ENCODE measurements at regions not wholly inside any gene's neighbourhood (a gene's known extent, or its start where the extent isn't known, plus 50 kb on each side); places are given as distances from the start of the nearest gene placed in this dataset.

DNA sequence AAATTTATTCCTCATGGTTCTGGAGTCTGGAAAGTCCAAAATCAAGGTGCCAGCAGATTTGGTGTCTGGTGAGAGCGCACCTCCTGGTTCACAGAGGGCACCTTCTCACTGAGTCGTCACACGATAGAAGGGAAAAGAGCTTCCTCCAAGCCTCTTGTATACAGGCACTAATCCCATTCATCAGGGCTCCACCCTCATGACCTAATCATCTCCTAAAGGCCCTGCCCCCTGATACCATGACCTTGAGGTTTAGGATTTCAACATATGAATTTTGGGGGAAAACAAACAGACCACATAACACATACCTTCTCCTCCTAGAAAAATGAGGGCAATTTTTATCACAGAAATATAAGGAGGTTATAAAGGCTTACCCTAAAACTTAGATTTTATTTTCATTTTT lies 88.0 kb upstream of the NFIA start:
- no peak overlapping the region for H3K4me3 ChIP-seq (ENCODE audit: low read depth, low read length)
- DNase-seq (ENCODE audit: low read depth) = no peak
- TF ChIP-seq, protein P1, sequence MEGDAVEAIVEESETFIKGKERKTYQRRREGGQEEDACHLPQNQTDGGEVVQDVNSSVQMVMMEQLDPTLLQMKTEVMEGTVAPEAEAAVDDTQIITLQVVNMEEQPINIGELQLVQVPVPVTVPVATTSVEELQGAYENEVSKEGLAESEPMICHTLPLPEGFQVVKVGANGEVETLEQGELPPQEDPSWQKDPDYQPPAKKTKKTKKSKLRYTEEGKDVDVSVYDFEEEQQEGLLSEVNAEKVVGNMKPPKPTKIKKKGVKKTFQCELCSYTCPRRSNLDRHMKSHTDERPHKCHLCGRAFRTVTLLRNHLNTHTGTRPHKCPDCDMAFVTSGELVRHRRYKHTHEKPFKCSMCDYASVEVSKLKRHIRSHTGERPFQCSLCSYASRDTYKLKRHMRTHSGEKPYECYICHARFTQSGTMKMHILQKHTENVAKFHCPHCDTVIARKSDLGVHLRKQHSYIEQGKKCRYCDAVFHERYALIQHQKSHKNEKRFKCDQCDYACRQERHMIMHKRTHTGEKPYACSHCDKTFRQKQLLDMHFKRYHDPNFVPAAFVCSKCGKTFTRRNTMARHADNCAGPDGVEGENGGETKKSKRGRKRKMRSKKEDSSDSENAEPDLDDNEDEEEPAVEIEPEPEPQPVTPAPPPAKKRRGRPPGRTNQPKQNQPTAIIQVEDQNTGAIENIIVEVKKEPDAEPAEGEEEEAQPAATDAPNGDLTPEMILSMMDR (IDR thresholded peaks at IDR 0.05; ENCODE audit: insufficient read depth, low read depth, low read length, missing control alignments) = no peak

DNA sequence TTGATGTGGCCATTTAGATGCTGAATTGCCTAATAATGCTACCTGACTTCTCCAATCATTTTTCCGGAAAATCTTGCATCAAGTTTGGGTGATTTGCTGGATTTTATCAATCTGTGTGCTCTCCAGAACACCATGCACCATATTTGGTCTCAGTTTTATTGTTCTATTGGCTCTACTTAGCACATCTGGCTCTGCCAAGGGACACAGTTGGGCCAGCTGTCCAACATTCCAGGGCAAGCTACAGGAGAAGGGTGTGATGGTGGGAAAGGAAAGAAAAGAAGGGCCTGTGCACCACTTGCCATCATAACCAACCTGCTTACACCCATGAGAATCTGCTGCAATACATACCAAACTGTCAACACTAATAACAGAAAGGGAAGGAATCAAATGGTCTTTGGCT lies 90.2 kb upstream of the NFIA start:
- H3K4me3 ChIP-seq (ENCODE audit: low read depth, low read length) = no peak overlapping the region
- TF ChIP-seq, protein P1 (IDR thresholded peaks at IDR 0.05; ENCODE audit: insufficient read depth, low read depth, low read length, missing control alignments) = no peak
- DNase-seq (ENCODE audit: low read depth) = no peak

DNA sequence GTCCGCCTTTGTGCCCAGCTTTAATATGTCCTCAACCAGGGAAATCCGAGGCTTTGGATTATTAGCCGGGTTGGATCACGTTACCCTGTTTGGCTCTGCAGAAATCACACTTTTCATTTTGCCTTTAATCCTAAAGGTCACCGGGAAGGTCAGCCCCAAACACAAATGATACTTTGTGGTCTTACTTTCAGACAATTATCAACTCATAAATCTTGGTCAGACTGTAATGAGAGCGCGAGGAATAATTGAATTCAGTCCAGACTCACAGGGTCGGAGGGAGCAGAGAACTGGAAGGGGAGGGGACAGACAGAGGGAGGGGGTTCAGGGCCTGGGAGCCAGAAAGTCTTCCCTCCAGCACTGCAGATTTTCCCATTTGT lies 91.7 kb upstream of the NFIA start:
- DNase-seq (ENCODE audit: low read depth) = no peak
- H3K4me3 ChIP-seq (ENCODE audit: low read depth, low read length) = no peak overlapping the region
- TF ChIP-seq, protein P1 (IDR thresholded peaks at IDR 0.05; ENCODE audit: insufficient read depth, low read depth, low read length, missing control alignments) = no peak

DNA sequence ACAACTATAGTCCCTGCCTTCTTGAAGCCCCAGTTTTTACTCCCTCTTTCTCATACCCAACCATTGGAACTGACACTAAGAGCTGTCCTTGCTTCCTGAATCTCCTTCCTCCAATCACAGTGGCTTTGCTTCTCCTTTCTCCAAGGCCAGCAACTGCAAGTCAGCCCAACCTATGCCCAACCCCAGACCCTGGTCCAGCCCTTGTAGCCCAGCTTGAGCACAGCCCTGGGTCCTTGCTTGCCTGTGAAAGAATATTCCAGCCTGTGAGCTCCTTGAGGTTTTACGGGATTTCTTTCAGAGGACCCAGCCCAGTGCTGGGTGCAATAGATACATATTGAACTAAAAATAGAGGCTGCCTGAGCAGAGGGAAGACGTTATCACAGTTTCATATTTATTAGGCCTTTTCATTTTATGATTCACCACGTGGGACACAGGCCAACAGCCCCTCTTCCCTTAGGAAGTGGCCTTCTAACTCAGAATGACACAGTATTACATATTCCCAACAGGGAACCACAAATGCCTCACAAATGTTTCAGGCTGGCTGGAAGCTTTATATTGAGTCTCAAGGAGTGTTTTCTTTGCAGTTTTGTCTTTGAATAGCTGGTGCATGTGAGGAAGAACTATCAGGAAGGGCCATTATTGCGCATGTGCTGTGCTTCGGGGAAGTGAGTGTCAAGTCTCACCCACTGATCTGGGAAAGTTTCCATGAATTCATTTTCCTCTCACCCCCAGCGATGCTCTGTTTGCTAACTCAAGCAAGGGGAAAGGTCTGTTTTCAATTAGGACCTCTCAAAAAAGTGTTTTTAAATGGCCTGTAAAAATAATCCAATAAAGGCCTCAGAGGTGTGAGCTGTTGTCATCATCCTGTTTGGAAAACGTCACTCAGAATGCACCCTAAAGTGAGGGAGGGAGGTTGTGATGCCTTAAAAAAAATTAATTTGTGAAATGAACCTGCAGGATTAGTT lies 92.3 kb upstream of the NFIA start:
- TF ChIP-seq, protein P1 (IDR thresholded peaks at IDR 0.05; ENCODE audit: insufficient read depth, low read depth, low read length, missing control alignments) = no peak
- H3K4me3 ChIP-seq (ENCODE audit: low read depth, low read length) = no peak overlapping the region
- DNase-seq (ENCODE audit: low read depth) = no peak

DNA sequence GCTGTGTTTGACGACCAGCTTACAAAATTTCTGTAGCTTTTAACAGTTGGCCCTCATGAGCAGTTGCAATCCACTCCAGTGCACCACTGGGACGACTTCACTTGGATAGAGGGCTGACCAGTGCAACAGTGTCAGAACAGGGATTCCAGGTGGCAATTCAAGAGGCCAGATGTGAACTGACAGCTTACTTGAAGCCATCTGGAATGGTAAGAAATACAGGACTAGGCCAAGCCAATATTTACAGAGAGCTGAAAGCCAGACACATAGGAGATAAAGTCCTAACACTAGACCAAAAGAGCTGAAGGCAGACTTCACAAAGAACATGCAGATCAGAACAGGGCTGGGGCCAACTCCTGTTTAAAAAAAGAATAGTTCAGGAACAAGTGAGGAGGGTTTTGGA lies 93.5 kb upstream of the NFIA start:
- TF ChIP-seq, protein P1 (IDR thresholded peaks at IDR 0.05; ENCODE audit: insufficient read depth, low read depth, low read length, missing control alignments) = no peak
- H3K4me3 ChIP-seq (ENCODE audit: low read depth, low read length) = no peak overlapping the region
- no peak for DNase-seq (ENCODE audit: low read depth)

DNA sequence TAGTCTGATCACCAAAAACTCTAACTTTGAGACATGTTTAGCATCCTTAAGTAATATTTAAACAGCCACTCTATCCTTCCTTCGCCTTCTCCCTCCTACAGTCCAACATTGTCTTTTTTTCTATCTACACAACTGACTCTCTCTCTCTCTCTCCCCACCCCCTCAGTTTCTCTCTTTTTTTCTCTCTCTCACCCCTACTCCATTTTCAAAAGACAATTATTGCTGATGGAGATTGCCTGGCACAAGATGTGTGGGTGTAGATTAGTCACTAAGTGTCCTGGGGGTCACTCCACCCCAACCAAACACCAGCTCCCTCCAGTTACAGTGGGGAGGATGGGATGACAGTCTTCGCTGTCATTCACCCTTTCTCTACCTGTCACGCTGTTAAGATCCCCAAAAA lies 94.5 kb upstream of the NFIA start:
- DNase-seq (ENCODE audit: low read depth) = no peak
- H3K4me3 ChIP-seq (ENCODE audit: low read depth, low read length) = no peak overlapping the region
- TF ChIP-seq, protein P1 (IDR thresholded peaks at IDR 0.05; ENCODE audit: insufficient read depth, low read depth, low read length, missing control alignments) = no peak
